ENCODE measurements at regions not wholly inside any gene's neighbourhood (a gene's known extent, or its start where the extent isn't known, plus 50 kb on each side); places are given as distances from the start of the nearest gene placed in this dataset.

DNA sequence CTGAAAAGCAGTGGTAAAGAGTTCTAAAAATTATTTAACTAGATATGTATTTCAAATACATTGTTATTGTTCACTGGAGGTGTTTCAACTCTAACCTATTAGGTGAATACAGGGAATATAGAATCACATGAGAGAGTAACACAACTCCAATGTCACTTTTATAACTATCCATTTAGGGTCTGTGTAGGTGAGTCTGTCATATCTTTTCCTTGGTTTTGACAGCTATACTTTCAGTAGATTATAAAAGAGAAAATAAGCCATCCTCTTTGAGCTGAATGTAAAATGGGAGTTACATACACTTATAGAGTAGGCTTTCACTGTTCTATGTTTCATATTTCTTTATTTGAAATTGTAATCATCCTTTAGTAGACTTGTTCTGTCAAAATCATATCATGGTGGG is 2321.0 kb downstream of the PCDH9 start:
- TF ChIP-seq, protein P1, sequence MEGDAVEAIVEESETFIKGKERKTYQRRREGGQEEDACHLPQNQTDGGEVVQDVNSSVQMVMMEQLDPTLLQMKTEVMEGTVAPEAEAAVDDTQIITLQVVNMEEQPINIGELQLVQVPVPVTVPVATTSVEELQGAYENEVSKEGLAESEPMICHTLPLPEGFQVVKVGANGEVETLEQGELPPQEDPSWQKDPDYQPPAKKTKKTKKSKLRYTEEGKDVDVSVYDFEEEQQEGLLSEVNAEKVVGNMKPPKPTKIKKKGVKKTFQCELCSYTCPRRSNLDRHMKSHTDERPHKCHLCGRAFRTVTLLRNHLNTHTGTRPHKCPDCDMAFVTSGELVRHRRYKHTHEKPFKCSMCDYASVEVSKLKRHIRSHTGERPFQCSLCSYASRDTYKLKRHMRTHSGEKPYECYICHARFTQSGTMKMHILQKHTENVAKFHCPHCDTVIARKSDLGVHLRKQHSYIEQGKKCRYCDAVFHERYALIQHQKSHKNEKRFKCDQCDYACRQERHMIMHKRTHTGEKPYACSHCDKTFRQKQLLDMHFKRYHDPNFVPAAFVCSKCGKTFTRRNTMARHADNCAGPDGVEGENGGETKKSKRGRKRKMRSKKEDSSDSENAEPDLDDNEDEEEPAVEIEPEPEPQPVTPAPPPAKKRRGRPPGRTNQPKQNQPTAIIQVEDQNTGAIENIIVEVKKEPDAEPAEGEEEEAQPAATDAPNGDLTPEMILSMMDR (IDR thresholded peaks at IDR 0.05): no peak
- TF ChIP-seq POLR2AphosphoS5 (IDR thresholded peaks at IDR 0.05): no peak
- no peak for TF ChIP-seq POLR2A (IDR thresholded peaks at IDR 0.05)
- TF ChIP-seq EP300 (IDR thresholded peaks at IDR 0.05): no peak

Measured in gastroesophageal sphincter (tissue), 3 donors.